OCI-LY3 (cell line): ENCODE measurements at regions not wholly inside any gene's neighbourhood (a gene's known extent, or its start where the extent isn't known, plus 50 kb on each side); places are given as distances from the start of the nearest gene placed in this dataset.

ENCODE experiments used
- H2AFZ ChIP-seq: fragments of 200-600, 300-600 bp; shearing (Covaris generic); 2 replicates; pipeline ENCODE4 v1.6.0; 2014; ENCODE audit warnings: antibody characterized with exemption, low read depth, low read length
- H3K27ac ChIP-seq: fragments of 200-600, 300-600 bp; sonication (generic); 2 replicates; pipeline ENCODE4 v1.5.1; 2014; ENCODE audit warnings: mild to moderate bottlenecking, low read length, moderate library complexity, mixed read lengths
- H3K27me3 ChIP-seq: fragments of 200-600, 300-600 bp; sonication (generic); 2 replicates; pipeline ENCODE4 v1.6.1; 2014; ENCODE audit warnings: low read depth, low read length, mixed read lengths
- H3K36me3 ChIP-seq: fragments of 200-600, 300-600 bp; sonication (generic); replicated peaks from 2 replicates; pipeline ENCODE3; 2014; ENCODE audit warnings: low read depth, low read length, mixed read lengths
- H3K4me1 ChIP-seq: fragments of 300-600, 200-600 bp; sonication (generic); 2 replicates; pipeline ENCODE4 v1.6.1; 2014; ENCODE audit warnings: low read length, mixed read lengths
- H3K4me2 ChIP-seq: fragments of 200-600, 300-600 bp; sonication (generic); 2 replicates; pipeline ENCODE4 v1.6.1; 2014; ENCODE audit warnings: low read length, mixed read lengths
- H3K4me3 ChIP-seq: fragments of 300-600, 200-600 bp; sonication (generic); 2 replicates; pipeline ENCODE4 v1.5.1; 2014; ENCODE audit warnings: antibody characterized with exemption, mild to moderate bottlenecking, low read length, moderate library complexity
- H3K79me2 ChIP-seq: fragments of 300-600, 200-600 bp; shearing (Covaris generic); 2 replicates; pipeline ENCODE4 v1.6.1; 2014; ENCODE audit warnings: mild to moderate bottlenecking, low read length, mixed read lengths
- H3K9ac ChIP-seq: fragments of 300-600, 200-600 bp; shearing (Covaris generic); 2 replicates; pipeline ENCODE4 v1.6.0; 2014; ENCODE audit warnings: mild to moderate bottlenecking, low read length, moderate library complexity
- H3K9me3 ChIP-seq: fragments of 200-600, 300-600 bp; shearing (Covaris generic); 2 replicates; pipeline ENCODE4 v1.6.1; 2014; ENCODE audit warnings: low read length, mixed read lengths; ENCODE audit not compliant: insufficient read depth
- H4K20me1 ChIP-seq: fragments of 200-600, 300-600 bp; sonication (generic); 2 replicates; pipeline ENCODE4 v1.6.1; 2016; ENCODE audit warnings: low read length, mixed read lengths; ENCODE audit not compliant: insufficient read depth
- CTCF ChIP-seq: fragments of 200-600, 300-600 bp; sonication (generic); IDR thresholded peaks from 2 replicates; pipeline ENCODE4 v1.5.1; 2014; ENCODE audit warnings: antibody characterized with exemption, low read length, low read depth
- EZH2phosphoT487 ChIP-seq: fragments of 200-600 bp; shearing (Covaris generic); IDR thresholded peaks from 2 replicates; pipeline ENCODE4 v1.6.1; 2018; ENCODE audit warnings: antibody characterized with exemption, mixed run types, low read depth

DNA sequence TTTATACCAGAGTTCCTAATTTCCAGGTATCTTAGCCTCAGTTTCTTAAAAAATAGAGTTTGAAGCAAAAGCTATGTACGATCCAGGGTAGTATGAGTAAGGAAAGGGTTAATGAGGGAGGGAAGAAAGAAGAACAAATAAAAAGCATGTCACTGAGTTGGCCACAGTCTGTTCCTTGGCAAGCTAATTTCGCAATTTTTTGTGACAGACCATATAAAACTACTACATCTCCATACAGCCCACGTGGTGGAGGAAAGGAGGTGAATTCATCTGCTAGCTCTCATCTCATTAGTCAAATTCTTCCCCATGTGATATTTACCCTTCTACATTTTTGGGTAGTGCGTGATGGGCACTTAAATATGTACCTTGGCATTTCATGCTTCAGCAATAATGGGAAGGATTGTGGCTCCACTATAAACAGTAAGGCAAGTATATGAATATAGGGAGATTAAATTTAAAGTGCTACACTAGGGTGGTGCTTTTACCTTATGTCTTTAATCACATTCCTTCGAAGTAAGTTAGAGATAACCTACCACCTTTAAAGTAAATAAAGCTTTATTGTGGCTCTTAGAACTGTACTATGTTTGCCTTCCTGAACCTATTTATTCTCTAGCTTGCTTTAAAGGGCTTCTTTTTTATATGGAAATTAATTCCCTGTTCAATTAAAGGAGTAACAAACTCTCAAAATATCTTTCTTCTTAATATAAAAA, 102.1 kb upstream of the VAMP7 start:
- Histone ChIP-seq H3K4me1 (no peaks in the 10 kb centered on the region), H3K9ac (no peak overlapping the region), H4K20me1 (no peaks in the 10 kb centered on the region), H3K36me3 (no peaks in the 10 kb centered on the region), H3K79me2 (no peaks in the 10 kb centered on the region), H3K4me2 (no peak overlapping the region), H3K27me3 (no peaks in the 10 kb centered on the region), H3K4me3 (no peak overlapping the region), H2AFZ (no peak overlapping the region), H3K9me3 (no peaks in the 10 kb centered on the region), H3K27ac (no peak overlapping the region)
- TF ChIP-seq CTCF: no peak
- TF ChIP-seq EZH2phosphoT487: no peak

GRCh38 chrX:155774387-155774786, 106.8 kb upstream of the VAMP7 start:
- TF ChIP-seq CTCF (no peak), EZH2phosphoT487 (no peak)
- no peaks in the 10 kb centered on the region for H3K4me1 ChIP-seq

GRCh38 chrX:155767876-155768769, 113.0 kb upstream of the VAMP7 start:
- H3K9ac ChIP-seq: no peak overlapping the region
- no peaks in the 10 kb centered on the region for H3K36me3 ChIP-seq
- no peaks in the 10 kb centered on the region for H3K27me3 ChIP-seq
- no peak overlapping the region for H3K4me3 ChIP-seq
- no peaks in the 10 kb centered on the region for H3K79me2 ChIP-seq
- H3K4me2 ChIP-seq: no peak overlapping the region
- H3K9me3 ChIP-seq: no peaks in the 10 kb centered on the region
- H4K20me1 ChIP-seq: no peaks in the 10 kb centered on the region
- no peaks in the 10 kb centered on the region for H3K4me1 ChIP-seq
- no peak overlapping the region for H2AFZ ChIP-seq
- H3K27ac ChIP-seq: no peak overlapping the region
- no peak for TF ChIP-seq CTCF
- TF ChIP-seq EZH2phosphoT487: no peak

More at GRCh38 chrX:155774387-155774786, 106.8 kb upstream of the VAMP7 start:
- Histone ChIP-seq H3K4me3 (no peak overlapping the region), H3K36me3 (no peaks in the 10 kb centered on the region), H3K9me3 (no peaks in the 10 kb centered on the region), H3K27ac (no peak overlapping the region), H4K20me1 (no peaks in the 10 kb centered on the region), H2AFZ (no peak overlapping the region), H3K79me2 (no peaks in the 10 kb centered on the region), H3K27me3 (no peaks in the 10 kb centered on the region), H3K9ac (no peak overlapping the region), H3K4me2 (no peak overlapping the region)

DNA sequence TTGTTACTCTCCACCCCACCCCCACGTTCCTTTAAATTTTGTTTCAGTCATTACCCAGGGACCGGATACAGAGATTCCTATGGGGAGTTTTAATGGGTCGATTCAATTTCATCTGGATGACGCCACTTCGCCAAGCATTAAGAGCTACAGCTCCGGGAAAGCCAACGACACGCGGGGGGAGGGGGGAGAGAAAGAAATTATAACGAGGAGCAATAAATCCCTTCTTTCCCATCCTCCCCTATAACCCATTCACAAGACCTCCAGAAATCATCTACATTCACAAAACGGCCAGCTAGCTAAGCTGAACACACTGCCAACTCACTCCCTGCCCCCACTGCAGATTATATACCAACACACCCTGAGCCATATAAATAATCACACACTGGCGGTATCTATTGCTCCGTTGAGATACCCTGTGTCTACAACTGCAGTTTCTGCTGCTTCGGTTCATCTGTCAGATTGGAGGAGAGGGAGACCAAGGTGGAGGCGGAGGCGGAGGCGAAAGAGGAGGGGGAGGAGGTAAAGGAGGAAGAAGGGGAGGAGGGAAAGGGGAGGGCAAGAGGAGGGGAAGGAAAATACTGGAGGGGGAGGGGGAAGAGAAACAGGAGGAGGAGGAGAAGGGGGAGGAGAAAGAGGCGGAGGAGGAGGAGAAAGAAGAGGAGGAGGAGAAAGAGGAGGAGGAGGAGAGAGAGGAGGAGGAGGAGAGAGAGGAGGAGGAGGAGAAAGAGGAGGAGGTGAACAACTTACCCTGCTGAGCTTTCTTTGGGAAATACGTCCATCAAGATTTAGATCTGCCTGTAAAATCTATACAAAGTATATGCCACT, 113.9 kb upstream of the VAMP7 start:
- Histone ChIP-seq H3K27me3 (no peaks in the 10 kb centered on the region), H3K4me3 (no peak overlapping the region), H3K79me2 (no peaks in the 10 kb centered on the region), H4K20me1 (no peaks in the 10 kb centered on the region), H3K4me2 (no peak overlapping the region), H3K27ac (no peak overlapping the region), H3K36me3 (no peaks in the 10 kb centered on the region), H3K9ac (no peak overlapping the region), H3K9me3 (no peaks in the 10 kb centered on the region), H3K4me1 (no peaks in the 10 kb centered on the region), H2AFZ (no peak overlapping the region)
- TF ChIP-seq CTCF: no peak
- no peak for TF ChIP-seq EZH2phosphoT487
